ENCODE measurements at regions not wholly inside any gene's neighbourhood (a gene's known extent, or its start where the extent isn't known, plus 50 kb on each side); places are given as distances from the start of the nearest gene placed in this dataset.

DNA sequence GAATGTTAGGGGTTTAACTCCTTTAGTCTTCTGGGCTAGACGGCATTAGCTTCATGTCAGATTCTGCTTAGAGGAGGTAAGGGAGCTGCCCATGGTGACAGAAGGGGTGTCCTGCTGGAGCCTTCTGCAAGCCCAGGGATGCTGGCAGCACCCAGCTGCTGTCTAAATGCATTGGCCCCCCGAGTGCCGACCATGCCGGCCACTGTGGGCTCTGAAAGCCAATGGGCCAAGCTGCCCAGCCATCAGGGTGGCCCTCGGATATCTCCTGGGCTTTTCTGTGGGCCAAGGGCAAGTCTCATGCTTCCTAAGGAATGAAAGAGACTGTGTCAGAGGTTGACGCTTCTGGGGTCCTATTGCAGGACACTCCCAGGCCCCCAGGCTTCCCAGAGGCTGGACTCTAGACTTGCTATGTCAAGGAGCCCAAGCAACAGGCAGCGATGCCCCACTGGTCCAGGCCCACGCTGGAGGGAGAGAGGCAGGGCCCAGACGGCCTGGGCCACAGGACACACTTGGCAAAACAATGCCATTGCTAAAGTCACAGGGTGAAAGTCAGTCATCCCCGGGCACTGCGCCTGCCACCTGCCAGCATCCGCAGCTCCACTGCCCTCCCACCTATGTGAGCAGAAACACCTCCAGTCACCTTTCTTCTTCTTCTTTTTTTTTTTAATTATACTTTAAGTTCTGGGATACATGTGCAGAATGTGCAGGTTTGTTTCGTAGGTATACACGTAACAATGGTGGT lies 160.2 kb upstream of the GPR12 start:
- Histone ChIP-seq H3K36me3 (ENCODE audit: control insufficient read depth in 1 of 2, insufficient read depth in 2 of 2, low read depth in 1 of 2, low read length in 2 of 2) (no peaks in the 10 kb centered on the region), H3K27me3 (ENCODE audit: control insufficient read depth in 1 of 2, insufficient read depth in 1 of 2, low read length in 2 of 2) (peaks cover 34 to 69% of the 10 kb centered on the region in 2 experiments), H2BK12ac (ENCODE audit: low read length in 2 of 2) (no peak overlapping the region), H4K91ac (ENCODE audit: low read length) (no peak overlapping the region), H2AK5ac (ENCODE audit: low read length, severe bottlenecking) (no peak overlapping the region), H2BK5ac (ENCODE audit: low read depth, low read length, poor library complexity, severe bottlenecking) (no peak overlapping the region), H4K8ac (ENCODE audit: low read length) (no peak overlapping the region), H2BK15ac (ENCODE audit: low read depth, poor library complexity, severe bottlenecking) (no peak overlapping the region), H3K4me2 (ENCODE audit: low read length, poor library complexity, severe bottlenecking) (no peak overlapping the region), H3K4ac (ENCODE audit: low read depth in 1 of 2, low read length in 2 of 2) (no peak overlapping the region), H2BK120ac (ENCODE audit: low read depth, low read length) (no peak overlapping the region), H3K79me1 (replicated peaks; ENCODE audit: low read length, poor library complexity, severe bottlenecking) (no peaks in the 10 kb centered on the region), H3K14ac (ENCODE audit: low read length in 2 of 2) (peak overlapping the region in 1 of 2 experiments; percentile 69), H3K9ac (ENCODE audit: low read length) (no peak overlapping the region), H3K4me3 (ENCODE audit: insufficient read depth in 1 of 2, low read depth in 1 of 2, low read length in 2 of 2) (no peak overlapping the region), H3K23ac (ENCODE audit: low read length in 2 of 2) (no peak overlapping the region), H3K27ac (ENCODE audit: low read length, poor library complexity, severe bottlenecking) (no peak overlapping the region), H3K9me3 (ENCODE audit: control insufficient read depth, low read length) (no peaks in the 10 kb centered on the region), H3K4me1 (ENCODE audit: control insufficient read depth, insufficient read depth, low read depth, low read length) (no peaks in the 10 kb centered on the region), H2AFZ (ENCODE audit: low read depth, low read length) (no peak overlapping the region), H3K18ac (ENCODE audit: low read depth in 1 of 2, low read length in 2 of 2) (no peak overlapping the region)
- WGBS = 88% methylated on average over 14 of the region's 14 CpGs
- no peak for DNase-seq

- H2BK15ac ChIP-seq (ENCODE audit: low read depth, poor library complexity, severe bottlenecking) = no peak overlapping the region
- no peak overlapping the region for H3K9ac ChIP-seq (ENCODE audit: low read length)
- WGBS = 90% methylated on average over 2 of the region's 2 CpGs
- no peaks in the 10 kb centered on the region for H3K36me3 ChIP-seq (ENCODE audit: control insufficient read depth in 1 of 2, insufficient read depth in 2 of 2, low read depth in 1 of 2, low read length in 2 of 2)
- no peak overlapping the region for H2AK5ac ChIP-seq (ENCODE audit: low read length, severe bottlenecking)
- H4K91ac ChIP-seq (ENCODE audit: low read length) = no peak overlapping the region
- no peak overlapping the region for H2BK12ac ChIP-seq (ENCODE audit: low read length in 2 of 2)
- H3K18ac ChIP-seq (ENCODE audit: low read depth in 1 of 2, low read length in 2 of 2) = no peak overlapping the region
- H3K27ac ChIP-seq (ENCODE audit: low read length, poor library complexity, severe bottlenecking) = no peak overlapping the region
- no peak overlapping the region for H4K8ac ChIP-seq (ENCODE audit: low read length)
- H3K4ac ChIP-seq (ENCODE audit: low read depth in 1 of 2, low read length in 2 of 2) = no peak overlapping the region
- no peak overlapping the region for H3K4me2 ChIP-seq (ENCODE audit: low read length, poor library complexity, severe bottlenecking)
- H3K79me1 ChIP-seq (replicated peaks; ENCODE audit: low read length, poor library complexity, severe bottlenecking) = no peaks in the 10 kb centered on the region
- H2AFZ ChIP-seq (ENCODE audit: low read depth, low read length) = no peak overlapping the region
- H3K4me3 ChIP-seq (ENCODE audit: insufficient read depth in 1 of 2, low read depth in 1 of 2, low read length in 2 of 2) = no peak overlapping the region
- no peak overlapping the region for H2BK5ac ChIP-seq (ENCODE audit: low read depth, low read length, poor library complexity, severe bottlenecking)
- no peak overlapping the region for H2BK120ac ChIP-seq (ENCODE audit: low read depth, low read length)
- peaks cover under 1% of the 10 kb centered on the region for H3K4me1 ChIP-seq (ENCODE audit: control insufficient read depth, insufficient read depth, low read depth, low read length)
- no peaks in the 10 kb centered on the region for H3K9me3 ChIP-seq (ENCODE audit: control insufficient read depth, low read length)
- H3K14ac ChIP-seq (ENCODE audit: low read length in 2 of 2) = no peak overlapping the region
- no peak for DNase-seq
- no peak overlapping the region for H3K23ac ChIP-seq (ENCODE audit: low read length in 2 of 2)
- H3K27me3 ChIP-seq (ENCODE audit: control insufficient read depth in 1 of 2, insufficient read depth in 1 of 2, low read length in 2 of 2) = peaks cover 30 to 64% of the 10 kb centered on the region in 2 experiments
Measured at GRCh38 chr13:26919732-26920131, 159.1 kb upstream of the GPR12 start.

GRCh38 chr13:26919311-26919710 lies 158.7 kb upstream of the GPR12 start:
- no peak overlapping the region for H3K9ac ChIP-seq (ENCODE audit: low read length)
- no peak overlapping the region for H3K14ac ChIP-seq (ENCODE audit: low read length in 2 of 2)
- H4K8ac ChIP-seq (ENCODE audit: low read length) = no peak overlapping the region
- H2BK15ac ChIP-seq (ENCODE audit: low read depth, poor library complexity, severe bottlenecking) = no peak overlapping the region
- H2BK120ac ChIP-seq (ENCODE audit: low read depth, low read length) = no peak overlapping the region
- peak; percentile 51 for DNase-seq
- no peak overlapping the region for H3K4ac ChIP-seq (ENCODE audit: low read depth in 1 of 2, low read length in 2 of 2)
- H2AK5ac ChIP-seq (ENCODE audit: low read length, severe bottlenecking) = no peak overlapping the region
- H3K18ac ChIP-seq (ENCODE audit: low read depth in 1 of 2, low read length in 2 of 2) = no peak overlapping the region
- no peak overlapping the region for H3K4me3 ChIP-seq (ENCODE audit: insufficient read depth in 1 of 2, low read depth in 1 of 2, low read length in 2 of 2)
- no peak overlapping the region for H2BK12ac ChIP-seq (ENCODE audit: low read length in 2 of 2)
- no peak overlapping the region for H3K23ac ChIP-seq (ENCODE audit: low read length in 2 of 2)
- H4K91ac ChIP-seq (ENCODE audit: low read length) = no peak overlapping the region
- H3K4me2 ChIP-seq (ENCODE audit: low read length, poor library complexity, severe bottlenecking) = no peak overlapping the region
- H3K4me1 ChIP-seq (ENCODE audit: control insufficient read depth, insufficient read depth, low read depth, low read length) = peaks cover 3% of the 10 kb centered on the region
- no peak overlapping the region for H2AFZ ChIP-seq (ENCODE audit: low read depth, low read length)
- no peaks in the 10 kb centered on the region for H3K79me1 ChIP-seq (replicated peaks; ENCODE audit: low read length, poor library complexity, severe bottlenecking)
- H3K9me3 ChIP-seq (ENCODE audit: control insufficient read depth, low read length) = no peaks in the 10 kb centered on the region
- H3K27ac ChIP-seq (ENCODE audit: low read length, poor library complexity, severe bottlenecking) = no peak overlapping the region
- no peak overlapping the region for H2BK5ac ChIP-seq (ENCODE audit: low read depth, low read length, poor library complexity, severe bottlenecking)
- H3K27me3 ChIP-seq (ENCODE audit: control insufficient read depth in 1 of 2, insufficient read depth in 1 of 2, low read length in 2 of 2) = peaks cover 30 to 61% of the 10 kb centered on the region in 2 experiments
- 57% methylated on average over 7 of the region's 7 CpGs for WGBS
- no peaks in the 10 kb centered on the region for H3K36me3 ChIP-seq (ENCODE audit: control insufficient read depth in 1 of 2, insufficient read depth in 2 of 2, low read depth in 1 of 2, low read length in 2 of 2)

GRCh38 chr13:26914624-26915023 lies 154.0 kb upstream of the GPR12 start:
- no peak overlapping the region for H3K4ac ChIP-seq (ENCODE audit: low read depth in 1 of 2, low read length in 2 of 2)
- H2BK15ac ChIP-seq (ENCODE audit: low read depth, poor library complexity, severe bottlenecking) = no peak overlapping the region
- H2AFZ ChIP-seq (ENCODE audit: low read depth, low read length) = peak overlapping the region; percentile 5
- H4K91ac ChIP-seq (ENCODE audit: low read length) = no peak overlapping the region
- H3K4me1 ChIP-seq (ENCODE audit: control insufficient read depth, insufficient read depth, low read depth, low read length) = peaks cover 3% of the 10 kb centered on the region
- no peak overlapping the region for H3K9ac ChIP-seq (ENCODE audit: low read length)
- no peak overlapping the region for H3K4me2 ChIP-seq (ENCODE audit: low read length, poor library complexity, severe bottlenecking)
- H3K79me1 ChIP-seq (replicated peaks; ENCODE audit: low read length, poor library complexity, severe bottlenecking) = no peaks in the 10 kb centered on the region
- no peaks in the 10 kb centered on the region for H3K36me3 ChIP-seq (ENCODE audit: control insufficient read depth in 1 of 2, insufficient read depth in 2 of 2, low read depth in 1 of 2, low read length in 2 of 2)
- no peaks in the 10 kb centered on the region for H3K9me3 ChIP-seq (ENCODE audit: control insufficient read depth, low read length)
- H3K14ac ChIP-seq (ENCODE audit: low read length in 2 of 2) = no peak overlapping the region
- H2BK12ac ChIP-seq (ENCODE audit: low read length in 2 of 2) = no peak overlapping the region
- no peak overlapping the region for H2AK5ac ChIP-seq (ENCODE audit: low read length, severe bottlenecking)
- no peak overlapping the region for H4K8ac ChIP-seq (ENCODE audit: low read length)
- WGBS = 80% methylated on average over 7 of the region's 7 CpGs
- no peak for DNase-seq
- H2BK5ac ChIP-seq (ENCODE audit: low read depth, low read length, poor library complexity, severe bottlenecking) = no peak overlapping the region
- H3K27ac ChIP-seq (ENCODE audit: low read length, poor library complexity, severe bottlenecking) = no peak overlapping the region
- H3K27me3 ChIP-seq (ENCODE audit: control insufficient read depth in 1 of 2, insufficient read depth in 1 of 2, low read length in 2 of 2) = peaks cover 24 to 43% of the 10 kb centered on the region in 2 experiments
- peak overlapping the region in 1 of 2 experiments; percentile 12 for H3K23ac ChIP-seq (ENCODE audit: low read length in 2 of 2)
- peak overlapping the region in 1 of 2 experiments; percentile 46 for H3K18ac ChIP-seq (ENCODE audit: low read depth in 1 of 2, low read length in 2 of 2)
- H2BK120ac ChIP-seq (ENCODE audit: low read depth, low read length) = no peak overlapping the region
- H3K4me3 ChIP-seq (ENCODE audit: insufficient read depth in 1 of 2, low read depth in 1 of 2, low read length in 2 of 2) = no peak overlapping the region
